Breast epithelium (tissue), 4 donors: ENCODE measurements at regions not wholly inside any gene's neighbourhood (a gene's known extent, or its start where the extent isn't known, plus 50 kb on each side); places are given as distances from the start of the nearest gene placed in this dataset.

Experiments
- DNase-seq, 2 donors: peaks; one replicate each; pipeline ENCODE4 v3.0.0-alpha.2; 2019; ENCODE audit warnings: low spot score in 2 of 2
- H3K27ac ChIP-seq, 2 donors: fragments of 200-600 bp; sonication (generic) in 1 of 2; one replicate each; pipeline ENCODE4 v1.5.1; 2016 to 2019; ENCODE audit warnings: mild to moderate bottlenecking in 1 of 2
- H3K27me3 ChIP-seq, 2 donors: fragments of 200-600 bp; sonication (generic) in 1 of 2; one replicate each; pipeline versions ENCODE4 v1.5.1 to v1.6.0; 2017 to 2019; ENCODE audit warnings: control low read depth in 1 of 2, mild to moderate bottlenecking in 1 of 2
- H3K36me3 ChIP-seq: fragments of 200-600 bp; one replicate; pipeline ENCODE4 v1.5.1; 2019
- H3K4me1 ChIP-seq, 2 donors: fragments of 200-600 bp; sonication (generic); one replicate each; pipeline ENCODE4 v1.5.1; 2016 to 2019; ENCODE audit warnings: control low read depth in 1 of 2
- H3K4me3 ChIP-seq, 3 donors: fragments of 200-600 bp; sonication (generic); 1 replicate in 2 of 3; 2 replicates in 1 of 3; pipeline ENCODE4 v1.5.1; 2016 to 2019; ENCODE audit warnings: mild to moderate bottlenecking in 3 of 3, moderate library complexity in 2 of 3
- H3K9me3 ChIP-seq, 2 donors: fragments of 200-600 bp; sonication (generic) in 1 of 2; one replicate each; pipeline ENCODE4 v1.5.1; 2016 to 2019; ENCODE audit warnings: control low read depth in 1 of 2
- CTCF ChIP-seq, 3 donors: fragments of 450-650 bp; IDR thresholded peaks; one replicate each; pipeline ENCODE4 v1.5.1; 2016 to 2017; ENCODE audit warnings: antibody characterized with exemption in 3 of 3, mild to moderate bottlenecking in 3 of 3, moderate library complexity in 3 of 3
- POLR2A ChIP-seq: fragments of 450-650 bp; IDR thresholded peaks from one replicate; pipeline ENCODE4 v1.6.1; 2016; ENCODE audit warnings: antibody characterized with exemption, mild to moderate bottlenecking, moderate library complexity
- POLR2AphosphoS5 ChIP-seq, 3 donors: sonication (generic); formaldehyde crosslinking; IDR thresholded peaks; one replicate each; pipeline ENCODE4 v1.6.1; 2017; ENCODE audit warnings: antibody characterized with exemption in 3 of 3
- intact Hi-C: fragments of 100-400 bp; cut with DNase I; formaldehyde crosslinking; loops from one replicate; pipeline ENCODE4 v1.15.1; 2023; ENCODE audit warnings: low total_unique reads

GRCh38 chr4:149247164-149247563 lies 568.5 kb downstream of the IQCM start:
- H3K9me3 ChIP-seq = no peaks in the 10 kb centered on the region
- no peaks in the 10 kb centered on the region for H3K27me3 ChIP-seq
- H3K4me1 ChIP-seq = no peaks in the 10 kb centered on the region
- H3K27ac ChIP-seq = no peak overlapping the region
- no peak for TF ChIP-seq CTCF (IDR thresholded peaks at IDR 0.05)
- no peak for TF ChIP-seq POLR2A
- TF ChIP-seq POLR2AphosphoS5 (IDR thresholded peaks at IDR 0.05) = no peak
- no peaks in the 10 kb centered on the region for H3K36me3 ChIP-seq
- H3K4me3 ChIP-seq = no peak overlapping the region
- DNase-seq = no peak
- intact Hi-C loops = no loop called here

GRCh38 chr4:149245333-149245732 lies 570.3 kb downstream of the IQCM start:
- no peak overlapping the region for H3K4me3 ChIP-seq
- no peaks in the 10 kb centered on the region for H3K4me1 ChIP-seq
- H3K36me3 ChIP-seq = no peaks in the 10 kb centered on the region
- no peaks in the 10 kb centered on the region for H3K27me3 ChIP-seq
- no peak for DNase-seq
- intact Hi-C loops = no loop called here
- H3K9me3 ChIP-seq = no peaks in the 10 kb centered on the region
- H3K27ac ChIP-seq = no peak overlapping the region
- TF ChIP-seq POLR2A (no peak), POLR2AphosphoS5 (IDR thresholded peaks at IDR 0.05) (no peak), CTCF (IDR thresholded peaks at IDR 0.05) (no peak)

- Histone ChIP-seq H3K4me1 (no peaks in the 10 kb centered on the region), H3K27ac (no peak overlapping the region), H3K27me3 (no peaks in the 10 kb centered on the region), H3K36me3 (no peaks in the 10 kb centered on the region), H3K9me3 (no peaks in the 10 kb centered on the region), H3K4me3 (no peak overlapping the region)
- intact Hi-C loops = no loop called here
- no peak for DNase-seq
- TF ChIP-seq CTCF (IDR thresholded peaks at IDR 0.05) (no peak), POLR2A (no peak), POLR2AphosphoS5 (IDR thresholded peaks at IDR 0.05) (no peak)
These were observed 577.5 kb downstream of the IQCM start for GRCh38 chr4:149238097-149238496.

- Histone ChIP-seq H3K4me1 (no peaks in the 10 kb centered on the region), H3K9me3 (no peaks in the 10 kb centered on the region), H3K4me3 (no peak overlapping the region), H3K27me3 (no peaks in the 10 kb centered on the region), H3K36me3 (no peaks in the 10 kb centered on the region), H3K27ac (no peak overlapping the region)
- intact Hi-C loops = no loop called here
- no peak for DNase-seq
- no peak for TF ChIP-seq POLR2A
- no peak for TF ChIP-seq CTCF (IDR thresholded peaks at IDR 0.05)
- TF ChIP-seq POLR2AphosphoS5 (IDR thresholded peaks at IDR 0.05) = no peak
These were observed 580.8 kb downstream of the IQCM start for GRCh38 chr4:149234798-149235197.

GRCh38 chr4:149223659-149224058 lies 592.0 kb downstream of the IQCM start:
- intact Hi-C loops = no loop called here
- no peaks in the 10 kb centered on the region for H3K36me3 ChIP-seq
- H3K9me3 ChIP-seq = peaks cover 12 to 14% of the 10 kb centered on the region in 2 donors
- H3K27me3 ChIP-seq = no peaks in the 10 kb centered on the region
- no peak overlapping the region for H3K27ac ChIP-seq
- H3K4me1 ChIP-seq = no peaks in the 10 kb centered on the region
- no peak for TF ChIP-seq POLR2A
- TF ChIP-seq POLR2AphosphoS5 (IDR thresholded peaks at IDR 0.05) = no peak
- no peak for TF ChIP-seq CTCF (IDR thresholded peaks at IDR 0.05)
- no peak for DNase-seq
- no peak overlapping the region for H3K4me3 ChIP-seq
